WTC11 (cell line): ENCODE measurements at regions not wholly inside any gene's neighbourhood (a gene's known extent, or its start where the extent isn't known, plus 50 kb on each side); places are given as distances from the start of the nearest gene placed in this dataset.

ENCODE experiments used
- ATAC-seq: fragments of 200-7000 bp; cut with Tn5 transposase; 2 replicates; pipeline ENCODE4 v1.10.0; 2021; ENCODE audit warnings: mild to moderate bottlenecking, moderate library complexity
- CTCF ChIA-PET: fragments of 300-600 bp; sonication (Branson Sonifier 250); formaldehyde crosslinking; loops from one replicate; lab custom pipeline; 2021; ENCODE audit warnings: antibody characterized with exemption; lab: Charles Lee
- POLR2A ChIA-PET: fragments of 350-600 bp; sonication (Branson Sonifier 250); formaldehyde crosslinking; loops from one replicate; lab custom pipeline; 2021; ENCODE audit warnings: antibody characterized with exemption; lab: Charles Lee
- DNase-seq: peaks from one replicate; pipeline ENCODE4 v3.0.0; 2021; ENCODE audit warnings: low spot score
- H3K27ac Mint-ChIP-seq: 2 replicates; pipeline ENCODE4 v1.8.0; 2021; ENCODE audit warnings: mixed read lengths
- H3K27me3 Mint-ChIP-seq: 2 replicates; pipeline ENCODE4 v1.8.0; 2021; ENCODE audit warnings: low read depth, mild to moderate bottlenecking, moderate library complexity, mixed read lengths
- H3K36me3 Mint-ChIP-seq: 2 replicates; pipeline ENCODE4 v1.8.0; 2021; ENCODE audit warnings: mixed read lengths
- H3K4me1 Mint-ChIP-seq: 2 replicates; pipeline ENCODE4 v1.8.0; 2022; ENCODE audit warnings: mixed read lengths
- H3K4me3 Mint-ChIP-seq: 2 replicates; pipeline ENCODE4 v1.8.0; 2021; ENCODE audit warnings: mild to moderate bottlenecking, moderate library complexity, mixed read lengths
- H3K9me3 Mint-ChIP-seq: 2 replicates; pipeline ENCODE4 v1.8.0; 2021; ENCODE audit warnings: mixed read lengths
- AR ChIP-seq: fragments of 250-450 bp; sonication (Bioruptor Pico); IDR thresholded peaks from 2 replicates; pipeline ENCODE4 v1.9.0; 2021; ENCODE audit warnings: mild to moderate bottlenecking
- ARID4B ChIP-seq: sonication (generic); formaldehyde crosslinking; IDR thresholded peaks from 2 replicates; pipeline ENCODE4 v1.8.0; 2023; ENCODE audit warnings: missing genetic modification reagents, mild to moderate bottlenecking, borderline replicate concordance
- ATF2 ChIP-seq: sonication (generic); formaldehyde crosslinking; IDR thresholded peaks from 2 replicates; pipeline ENCODE4 v1.8.1; 2022; ENCODE audit warnings: low read depth, missing genetic modification reagents, borderline replicate concordance
- ATF3 ChIP-seq: sonication (generic); formaldehyde crosslinking; conservative IDR thresholded peaks from 2 replicates; pipeline ENCODE4 v1.8.1; 2022; ENCODE audit warnings: mild to moderate bottlenecking, missing genetic modification reagents
- CREB1 ChIP-seq: sonication (generic); formaldehyde crosslinking; IDR thresholded peaks from 2 replicates; pipeline ENCODE4 v1.8.0; 2023; ENCODE audit warnings: mild to moderate bottlenecking, missing genetic modification reagents
- GABPB1 ChIP-seq: sonication (generic); formaldehyde crosslinking; IDR thresholded peaks from 2 replicates; pipeline ENCODE4 v1.8.1; 2023; ENCODE audit warnings: mild to moderate bottlenecking, missing genetic modification reagents
- GRHL2 ChIP-seq: fragments of 250-450 bp; sonication (Bioruptor Pico); IDR thresholded peaks from 2 replicates; pipeline ENCODE4 v1.8.0; 2022; ENCODE audit warnings: mild to moderate bottlenecking, moderate library complexity; ENCODE audit not compliant: insufficient replicate concordance, severe bottlenecking
- NFATC4 ChIP-seq: fragments of 250-450 bp; sonication (Bioruptor Pico); IDR thresholded peaks from 2 replicates; pipeline ENCODE4 v1.9.0; 2021; ENCODE audit warnings: mild to moderate bottlenecking
- PRDM15 ChIP-seq: sonication (generic); formaldehyde crosslinking; IDR thresholded peaks from 2 replicates; pipeline ENCODE4 v1.8.0; 2022; ENCODE audit warnings: missing genetic modification reagents
- PRRX2 ChIP-seq: fragments of 250-450 bp; sonication (Bioruptor Pico); IDR thresholded peaks from 2 replicates; pipeline ENCODE4 v1.8.0; 2021; ENCODE audit warnings: mild to moderate bottlenecking
- SOX15 ChIP-seq: fragments of 250-450 bp; sonication (Bioruptor Pico); IDR thresholded peaks from 2 replicates; pipeline ENCODE4 v1.9.0; 2021; ENCODE audit warnings: mild to moderate bottlenecking
- STAT6 ChIP-seq: sonication (generic); formaldehyde crosslinking; conservative IDR thresholded peaks from 2 replicates; pipeline ENCODE4 v1.8.1; 2023; ENCODE audit warnings: mild to moderate bottlenecking, low read depth, missing genetic modification reagents, moderate library complexity
- ZBTB21 ChIP-seq: sonication (generic); formaldehyde crosslinking; IDR thresholded peaks from 2 replicates; pipeline ENCODE4 v1.8.1; 2023; ENCODE audit warnings: mild to moderate bottlenecking, missing genetic modification reagents, borderline replicate concordance
- ZMAT4 ChIP-seq: fragments of 250-450 bp; sonication (Bioruptor Pico); IDR thresholded peaks from 2 replicates; pipeline ENCODE4 v1.9.0; 2021; ENCODE audit warnings: mild to moderate bottlenecking
- ZNF138 ChIP-seq: sonication (generic); formaldehyde crosslinking; conservative IDR thresholded peaks from 2 replicates; pipeline ENCODE4 v1.8.1; 2022; ENCODE audit warnings: mild to moderate bottlenecking, moderate library complexity, missing genetic modification reagents
- ZNF219 ChIP-seq: sonication (generic); formaldehyde crosslinking; IDR thresholded peaks from 2 replicates; pipeline ENCODE4 v1.8.0; 2023; ENCODE audit warnings: missing genetic modification reagents, mild to moderate bottlenecking, borderline replicate concordance
- ZNF263 ChIP-seq: sonication (generic); formaldehyde crosslinking; IDR thresholded peaks from 2 replicates; pipeline ENCODE4 v1.8.1; 2022; ENCODE audit warnings: low read depth, mild to moderate bottlenecking, moderate library complexity, missing genetic modification reagents

GRCh38 chr12:115169981-115170380, 486.0 kb upstream of the TBX3 start (continued):
- no peak for TF ChIP-seq NFATC4 (CRISPR knock-in tag)
- TF ChIP-seq ZBTB21 (CRISPR knock-in tag), result no peak
- no peak for TF ChIP-seq GABPB1 (CRISPR knock-in tag)
- no peak for TF ChIP-seq ZNF219 (CRISPR knock-in tag)

- ChIA-PET CTCF (interaction anchor here (0.5 to 1.5 kb wide), 15 partner anchors 21 to 541 kb away, joined by 3 to 5 read pairs (median 3); no protein-coding TSS in a partner anchor), POLR2A (no interaction called here)
- DNase-seq (no peak), ATAC-seq (peak; percentile 66)
- Mint-ChIP-seq H3K27me3 (peaks cover 8% of the 10 kb centered on the region), H3K4me3 (no peak overlapping the region), H3K36me3 (no peaks in the 10 kb centered on the region), H3K9me3 (no peaks in the 10 kb centered on the region), H3K27ac (no peak overlapping the region), H3K4me1 (no peaks in the 10 kb centered on the region)
- TF ChIP-seq GRHL2 (no peak), AR (no peak), STAT6 (CRISPR knock-in tag) (no peak), ZNF263 (CRISPR knock-in tag) (no peak), ARID4B (CRISPR knock-in tag) (no peak), CREB1 (CRISPR knock-in tag) (no peak), ATF3 (CRISPR knock-in tag) (no peak), ZMAT4 (CRISPR knock-in tag) (no peak), ATF2 (no peak), ZNF138 (CRISPR knock-in tag) (no peak), SOX15 (CRISPR knock-in tag) (no peak), PRDM15 (CRISPR knock-in tag) (no peak), PRRX2 (CRISPR knock-in tag) (no peak)
These were observed 482.8 kb upstream of the TBX3 start for GRCh38 chr12:115166698-115167315.
